H9 (cell line): ENCODE measurements at regions not wholly inside any gene's neighbourhood (a gene's known extent, or its start where the extent isn't known, plus 50 kb on each side); places are given as distances from the start of the nearest gene placed in this dataset.

Source experiments
- DNase-seq: peaks from one replicate; pipeline ENCODE4 v3.0.0-alpha.2; 2017
- H2AFZ ChIP-seq: one replicate; pipeline ENCODE4 v1.6.1; 2013; ENCODE audit warnings: mild to moderate bottlenecking, low read length, control low read depth, moderate library complexity
- H2AK5ac ChIP-seq: 2 replicates; pipeline ENCODE4 v1.6.1; 2013; ENCODE audit warnings: low read length, control low read depth, mixed read lengths; ENCODE audit not compliant: insufficient read length
- H2BK120ac ChIP-seq: one replicate; pipeline ENCODE4 v1.6.1; 2013; ENCODE audit warnings: low read depth, mild to moderate bottlenecking, low read length, control low read depth, inconsistent platforms; ENCODE audit not compliant: poor library complexity, severe bottlenecking
- H2BK12ac ChIP-seq: 2 replicates; pipeline ENCODE4 v1.6.1; 2013; ENCODE audit warnings: low read length, control low read depth, mixed read lengths, low read depth; ENCODE audit not compliant: insufficient read length
- H2BK15ac ChIP-seq: 2 replicates; pipeline ENCODE4 v1.6.1; 2013; ENCODE audit warnings: low read depth, low read length, control low read depth
- H2BK20ac ChIP-seq: one replicate; pipeline ENCODE4 v1.6.1; 2013; ENCODE audit warnings: low read depth, mild to moderate bottlenecking, low read length, control low read depth, inconsistent platforms; ENCODE audit not compliant: poor library complexity, severe bottlenecking
- H2BK5ac ChIP-seq: 2 replicates; pipeline ENCODE4 v1.6.1; 2013; ENCODE audit warnings: low read length, control low read depth, mixed read lengths; ENCODE audit not compliant: insufficient read length
- H3K14ac ChIP-seq: 2 replicates; pipeline ENCODE4 v1.6.1; 2013; ENCODE audit warnings: low read length, control low read depth; ENCODE audit not compliant: insufficient read depth
- H3K18ac ChIP-seq: 2 replicates; pipeline ENCODE4 v1.6.1; 2013; ENCODE audit warnings: low read depth, mild to moderate bottlenecking, mixed read lengths, low read length, control low read depth; ENCODE audit not compliant: insufficient read length
- H3K23ac ChIP-seq: 2 replicates; pipeline ENCODE4 v1.6.1; 2013; ENCODE audit warnings: low read length, control low read depth, mixed read lengths, low read depth; ENCODE audit not compliant: insufficient read length
- H3K23me2 ChIP-seq: 2 replicates; pipeline ENCODE4 v1.6.1; 2013; ENCODE audit warnings: low read depth, mild to moderate bottlenecking, mixed read lengths, low read length, control low read depth; ENCODE audit not compliant: insufficient read length, poor library complexity, severe bottlenecking
- H3K27ac ChIP-seq: 2 replicates; pipeline ENCODE4 v1.5.1; 2013; ENCODE audit warnings: low read length, control low read depth, mixed read lengths, low read depth; ENCODE audit not compliant: insufficient read length
- H3K27me3 ChIP-seq: 2 replicates; pipeline ENCODE4 v1.6.1; 2013; ENCODE audit warnings: low read length, control low read depth, inconsistent platforms; ENCODE audit not compliant: insufficient read depth
- H3K4ac ChIP-seq: 2 replicates; pipeline ENCODE4 v1.6.1; 2013; ENCODE audit warnings: low read depth, mild to moderate bottlenecking, control low read depth, inconsistent platforms, low read length, moderate library complexity
- H3K4me1 ChIP-seq: 2 replicates; pipeline ENCODE4 v1.6.1; 2013; ENCODE audit warnings: low read length, control low read depth, inconsistent platforms; ENCODE audit not compliant: insufficient read depth
- H3K4me2 ChIP-seq: 2 replicates; pipeline ENCODE4 v1.6.1; 2013; ENCODE audit warnings: low read length, control low read depth, mixed read lengths; ENCODE audit not compliant: insufficient read length, insufficient read depth
- H3K56ac ChIP-seq: 2 replicates; pipeline ENCODE4 v1.6.1; 2013; ENCODE audit warnings: low read depth, mild to moderate bottlenecking, mixed read lengths, low read length, control low read depth; ENCODE audit not compliant: insufficient read length
- H3K79me1 ChIP-seq: 2 replicates; pipeline ENCODE4 v1.6.1; 2013; ENCODE audit warnings: low read depth, mild to moderate bottlenecking, moderate library complexity, low read length, control low read depth, inconsistent platforms; ENCODE audit not compliant: insufficient read depth, poor library complexity, severe bottlenecking
- H3K79me2 ChIP-seq: 2 replicates; pipeline ENCODE4 v1.6.1; 2013; ENCODE audit warnings: low read length, control low read depth, inconsistent platforms; ENCODE audit not compliant: insufficient read depth
- H3K9ac ChIP-seq: 2 replicates; pipeline ENCODE4 v1.6.1; 2013; ENCODE audit warnings: low read length, control low read depth, mixed read lengths; ENCODE audit not compliant: insufficient read length; ENCODE audit errors: extremely low read depth
- H3K9me3 ChIP-seq: one replicate; pipeline ENCODE4 v1.6.1; 2013; ENCODE audit warnings: low read depth, low read length, inconsistent platforms; ENCODE audit not compliant: control insufficient read depth
- H3T11ph ChIP-seq: one replicate; pipeline ENCODE4 v1.6.1; 2013; ENCODE audit warnings: mild to moderate bottlenecking, low read length, control low read depth, inconsistent platforms
- H4K20me1 ChIP-seq: one replicate; pipeline ENCODE4 v1.6.1; 2013; ENCODE audit not compliant: control insufficient read depth, insufficient read length, insufficient read depth
- H4K5ac ChIP-seq: 2 replicates; pipeline ENCODE4 v1.6.1; 2013; ENCODE audit warnings: low read depth, mild to moderate bottlenecking, mixed read lengths, low read length, control low read depth; ENCODE audit not compliant: insufficient read length
- H4K8ac ChIP-seq: replicated peaks from 2 replicates; pipeline ENCODE4 v1.6.1; 2013; ENCODE audit warnings: low read length, control low read depth, mixed read lengths, low read depth; ENCODE audit not compliant: insufficient read length
- H4K91ac ChIP-seq: 2 replicates; pipeline ENCODE4 v1.6.1; 2013; ENCODE audit warnings: low read depth, mild to moderate bottlenecking, moderate library complexity, mixed read lengths, low read length, control low read depth; ENCODE audit not compliant: insufficient read length
- H3K27ac Mint-ChIP-seq, 3 experiments: 2 replicates in 2 of 3; 3 replicates in 1 of 3; pipeline ENCODE4 v1.8.0; 2020 to 2021; ENCODE audit warnings: mixed read lengths in 3 of 3, mild to moderate bottlenecking in 1 of 3, moderate library complexity in 1 of 3
- H3K27me3 Mint-ChIP-seq: 2 replicates; pipeline ENCODE4 v1.8.0; 2021; ENCODE audit warnings: low read depth, mild to moderate bottlenecking, moderate library complexity, mixed read lengths
- H3K36me3 Mint-ChIP-seq, 3 experiments: 2 replicates in 2 of 3; 3 replicates in 1 of 3; pipeline ENCODE4 v1.8.0; 2020 to 2021; ENCODE audit warnings: low read depth in 3 of 3, mixed read lengths in 3 of 3; ENCODE audit not compliant: insufficient read depth in 1 of 3
- H3K4me1 Mint-ChIP-seq, 2 experiments: 2 replicates each; pipeline ENCODE4 v1.8.0; 2020; ENCODE audit warnings: mixed read lengths in 2 of 2
- H3K4me3 Mint-ChIP-seq, 2 experiments: 2 replicates in 1 of 2; 3 replicates in 1 of 2; pipeline ENCODE4 v1.8.0; 2020 to 2021; ENCODE audit warnings: mild to moderate bottlenecking in 2 of 2, mixed read lengths in 2 of 2, moderate library complexity in 1 of 2
- H3K9me3 Mint-ChIP-seq, 2 experiments: 2 replicates in 1 of 2; 3 replicates in 1 of 2; pipeline ENCODE4 v1.8.0; 2020; ENCODE audit warnings: mild to moderate bottlenecking in 2 of 2, mixed read lengths in 2 of 2, moderate library complexity in 1 of 2
- CTCF ChIP-seq: fragments of 200-600 bp; sonication (generic); conservative IDR thresholded peaks from 3 replicates; pipeline ENCODE4 v1.8.0; 2021; ENCODE audit warnings: antibody characterized with exemption, mild to moderate bottlenecking
- WGBS: extraction: QIAGEN DNeasy Blood & Tissue Kit; methylation state at CpG from one replicate; pipeline ENCODE4 v1.1.7; 2013; ENCODE audit warnings: missing lambda C conversion rate, low lambda C conversion rate, mixed read lengths; ENCODE audit not compliant: insufficient read length; ENCODE audit errors: extremely low coverage; 5-methylcytosine and 5-hydroxymethylcytosine counted together

GRCh38 chr10:128928231-128928836 lies 538.7 kb upstream of the MGMT start:
- no peak for TF ChIP-seq CTCF
- no peaks in the 10 kb centered on the region for H3K9me3 Mint-ChIP-seq
- Histone ChIP-seq H2BK20ac (no peak overlapping the region), H3K23me2 (no peaks in the 10 kb centered on the region), H3K14ac (no peak overlapping the region), H3K9me3 (no peaks in the 10 kb centered on the region), H2AK5ac (no peak overlapping the region), H3T11ph (no peak overlapping the region), H3K79me1 (no peaks in the 10 kb centered on the region), H3K27ac (no peak overlapping the region), H4K20me1 (no peaks in the 10 kb centered on the region), H3K4me1 (no peaks in the 10 kb centered on the region), H3K23ac (no peak overlapping the region), H3K79me2 (no peaks in the 10 kb centered on the region), H3K56ac (no peak overlapping the region), H2BK120ac (no peak overlapping the region), H4K8ac (no peak overlapping the region), H3K4ac (no peak overlapping the region), H3K27me3 (no peaks in the 10 kb centered on the region), H3K9ac (no peak overlapping the region), H2BK12ac (no peak overlapping the region), H2AFZ (no peak overlapping the region), H4K5ac (no peak overlapping the region), H2BK5ac (no peak overlapping the region), H4K91ac (no peak overlapping the region), H3K4me2 (no peak overlapping the region), H2BK15ac (no peak overlapping the region), H3K18ac (no peak overlapping the region)
- H3K27ac Mint-ChIP-seq, result no peak overlapping the region; a peak in 1 of 7 replicates
- H3K36me3 Mint-ChIP-seq, result no peaks in the 10 kb centered on the region; a peak in 1 of 7 replicates
- no peaks in the 10 kb centered on the region; the same call in 1 of the 2 replicates for H3K27me3 Mint-ChIP-seq
- H3K4me3 Mint-ChIP-seq, result no peak overlapping the region
- no peak for DNase-seq
- peaks cover 4 to 10% of the 10 kb centered on the region in 2 experiments for H3K4me1 Mint-ChIP-seq
- WGBS, result no CpG with 5 or more reads among the region's 33 CpGs
